ENCODE measurements at regions not wholly inside any gene's neighbourhood (a gene's known extent, or its start where the extent isn't known, plus 50 kb on each side); places are given as distances from the start of the nearest gene placed in this dataset.

DNA sequence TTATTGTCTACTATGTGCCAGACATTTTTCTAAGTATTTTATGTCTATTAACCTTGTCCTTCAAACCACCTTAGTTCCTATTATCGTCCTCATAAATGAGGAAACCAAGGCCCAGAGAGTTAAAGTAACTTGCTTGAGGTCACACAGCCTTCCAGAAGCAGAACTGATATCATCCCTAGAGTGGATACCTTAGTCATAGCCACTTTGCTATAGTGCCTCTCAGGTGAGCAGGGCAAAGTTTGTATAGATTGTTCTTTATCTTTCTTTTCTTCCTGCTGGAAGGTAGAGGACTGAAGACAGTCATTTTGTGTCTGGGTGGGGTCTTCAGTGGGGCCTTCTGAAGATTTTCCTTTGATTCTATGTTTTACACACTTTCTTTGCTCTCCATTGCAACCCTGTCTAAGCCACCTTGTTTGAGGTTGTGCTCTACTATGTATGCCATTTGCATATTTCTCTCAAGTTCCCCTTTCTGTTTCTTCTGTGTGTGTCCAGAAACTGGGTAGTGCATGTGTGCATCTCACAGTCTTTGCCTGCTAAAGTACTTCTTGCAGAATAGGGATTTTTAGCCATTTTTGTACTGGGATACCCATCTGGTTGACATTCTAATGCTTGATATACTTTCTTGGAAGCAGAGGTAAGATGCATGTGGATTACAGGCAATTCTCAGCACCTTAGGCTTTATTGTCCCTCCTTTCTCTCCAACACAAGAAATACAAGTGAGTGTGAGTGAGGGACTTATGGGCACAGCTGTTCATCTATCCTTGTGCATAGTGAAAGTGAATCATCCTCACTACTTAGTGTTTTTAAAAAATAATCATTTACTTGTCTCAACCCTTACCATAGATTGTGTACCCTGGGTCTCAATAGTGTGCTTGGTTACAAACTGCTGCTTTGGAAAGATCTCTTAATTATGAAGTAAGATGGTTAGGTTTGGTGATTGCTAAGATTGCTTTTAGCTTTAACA lies 207.6 kb upstream of the HMCN1 start:
- H3K4me3 Mint-ChIP-seq = no peak overlapping the region
- WGBS (ENCODE audit: extremely low coverage, insufficient read length, low lambda C conversion rate) = no CpG with 5 or more reads among the region's 1 CpG
- no peak overlapping the region for H3K27ac Mint-ChIP-seq

More for the DNA sequence above, 207.6 kb upstream of the HMCN1 start:
- no peak for DNase-seq
- H4K91ac ChIP-seq (ENCODE audit: insufficient read length, low read depth, low read length) = no peak overlapping the region
- no peak overlapping the region for H3K23ac ChIP-seq (ENCODE audit: insufficient read length, low read depth, low read length)
- no peak overlapping the region for H3K9ac ChIP-seq (ENCODE audit: extremely low read depth, insufficient read length, low read length)
- peaks cover 2 to 23% (median 14%) of the 10 kb centered on the region in 3 experiments; a peak in 5 of 7 replicates for H3K36me3 Mint-ChIP-seq (ENCODE audit: insufficient read depth in 1 of 3, low read depth in 3 of 3)
- no peaks in the 10 kb centered on the region for H3K27me3 ChIP-seq (ENCODE audit: insufficient read depth, low read length)
- no peaks in the 10 kb centered on the region for H3K4me1 ChIP-seq (ENCODE audit: insufficient read depth, low read length)
- no peak overlapping the region for H2BK120ac ChIP-seq (ENCODE audit: low read depth, low read length, poor library complexity, severe bottlenecking)
- H3K27ac ChIP-seq (ENCODE audit: insufficient read length, low read depth, low read length) = no peak overlapping the region
- H2BK5ac ChIP-seq (ENCODE audit: insufficient read length, low read length) = no peak overlapping the region
- H3K79me1 ChIP-seq (ENCODE audit: insufficient read depth, low read depth, low read length, poor library complexity, severe bottlenecking) = no peaks in the 10 kb centered on the region
- TF ChIP-seq, protein P1, sequence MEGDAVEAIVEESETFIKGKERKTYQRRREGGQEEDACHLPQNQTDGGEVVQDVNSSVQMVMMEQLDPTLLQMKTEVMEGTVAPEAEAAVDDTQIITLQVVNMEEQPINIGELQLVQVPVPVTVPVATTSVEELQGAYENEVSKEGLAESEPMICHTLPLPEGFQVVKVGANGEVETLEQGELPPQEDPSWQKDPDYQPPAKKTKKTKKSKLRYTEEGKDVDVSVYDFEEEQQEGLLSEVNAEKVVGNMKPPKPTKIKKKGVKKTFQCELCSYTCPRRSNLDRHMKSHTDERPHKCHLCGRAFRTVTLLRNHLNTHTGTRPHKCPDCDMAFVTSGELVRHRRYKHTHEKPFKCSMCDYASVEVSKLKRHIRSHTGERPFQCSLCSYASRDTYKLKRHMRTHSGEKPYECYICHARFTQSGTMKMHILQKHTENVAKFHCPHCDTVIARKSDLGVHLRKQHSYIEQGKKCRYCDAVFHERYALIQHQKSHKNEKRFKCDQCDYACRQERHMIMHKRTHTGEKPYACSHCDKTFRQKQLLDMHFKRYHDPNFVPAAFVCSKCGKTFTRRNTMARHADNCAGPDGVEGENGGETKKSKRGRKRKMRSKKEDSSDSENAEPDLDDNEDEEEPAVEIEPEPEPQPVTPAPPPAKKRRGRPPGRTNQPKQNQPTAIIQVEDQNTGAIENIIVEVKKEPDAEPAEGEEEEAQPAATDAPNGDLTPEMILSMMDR (conservative IDR thresholded peaks at IDR 0.05) = no peak
- H3K23me2 ChIP-seq (ENCODE audit: insufficient read length, low read depth, low read length, poor library complexity, severe bottlenecking) = no peaks in the 10 kb centered on the region
- H3K4me1 Mint-ChIP-seq = peaks cover 4 to 6% of the 10 kb centered on the region in 2 experiments
- H3K79me2 ChIP-seq (ENCODE audit: insufficient read depth, low read length) = no peaks in the 10 kb centered on the region
- no peak overlapping the region for H2BK12ac ChIP-seq (ENCODE audit: insufficient read length, low read depth, low read length)
- no peak overlapping the region for H3T11ph ChIP-seq (ENCODE audit: low read length)
- H3K4ac ChIP-seq (ENCODE audit: low read depth, low read length) = no peak overlapping the region
- peaks cover 16 to 25% of the 10 kb centered on the region in 2 experiments for H3K9me3 Mint-ChIP-seq
- no peak overlapping the region for H2AK5ac ChIP-seq (ENCODE audit: insufficient read length, low read length)
- no peak overlapping the region for H4K8ac ChIP-seq (replicated peaks; ENCODE audit: insufficient read length, low read depth, low read length)
- no peak overlapping the region for H3K4me2 ChIP-seq (ENCODE audit: insufficient read depth, insufficient read length, low read length)
- H3K27me3 Mint-ChIP-seq (ENCODE audit: low read depth) = no peaks in the 10 kb centered on the region; the same call in 1 of the 2 replicates
- no peak overlapping the region for H2BK20ac ChIP-seq (ENCODE audit: low read depth, low read length, poor library complexity, severe bottlenecking)
- H4K5ac ChIP-seq (ENCODE audit: insufficient read length, low read depth, low read length) = no peak overlapping the region
- H3K56ac ChIP-seq (ENCODE audit: insufficient read length, low read depth, low read length) = no peak overlapping the region
- H2BK15ac ChIP-seq (ENCODE audit: low read depth, low read length) = no peak overlapping the region
- H4K20me1 ChIP-seq (ENCODE audit: control insufficient read depth, insufficient read depth, insufficient read length) = no peaks in the 10 kb centered on the region
- H3K18ac ChIP-seq (ENCODE audit: insufficient read length, low read depth, low read length) = no peak overlapping the region
- H3K9me3 ChIP-seq (ENCODE audit: control insufficient read depth, low read depth, low read length) = no peaks in the 10 kb centered on the region
- H2AFZ ChIP-seq (ENCODE audit: low read length) = no peak overlapping the region
- H3K14ac ChIP-seq (ENCODE audit: insufficient read depth, low read length) = no peak overlapping the region

Data from H9 (cell line).